GM23248 (cell line): ENCODE measurements at regions not wholly inside any gene's neighbourhood (a gene's known extent, or its start where the extent isn't known, plus 50 kb on each side); places are given as distances from the start of the nearest gene placed in this dataset.
"Not testable (repeated sequence)": the region's sequence is repeated elsewhere in the genome, so short reads cannot be mapped to it uniquely, and the experiment has no call there.

Experiments
- EZH2 ChIP-seq: fragments of 200-600 bp; sonication (generic); IDR thresholded peaks from 2 replicates; pipeline ENCODE4 v1.6.1; 2018; ENCODE audit warnings: antibody characterized with exemption, mild to moderate bottlenecking; ENCODE audit not compliant: insufficient read depth, poor library complexity, severe bottlenecking
- EZH2phosphoT487 ChIP-seq: fragments of 200-600 bp; sonication (generic); IDR thresholded peaks from 2 replicates; pipeline ENCODE4 v1.6.1; 2018; ENCODE audit warnings: antibody characterized with exemption, moderate library complexity, mild to moderate bottlenecking, low read depth; ENCODE audit not compliant: insufficient read depth

DNA sequence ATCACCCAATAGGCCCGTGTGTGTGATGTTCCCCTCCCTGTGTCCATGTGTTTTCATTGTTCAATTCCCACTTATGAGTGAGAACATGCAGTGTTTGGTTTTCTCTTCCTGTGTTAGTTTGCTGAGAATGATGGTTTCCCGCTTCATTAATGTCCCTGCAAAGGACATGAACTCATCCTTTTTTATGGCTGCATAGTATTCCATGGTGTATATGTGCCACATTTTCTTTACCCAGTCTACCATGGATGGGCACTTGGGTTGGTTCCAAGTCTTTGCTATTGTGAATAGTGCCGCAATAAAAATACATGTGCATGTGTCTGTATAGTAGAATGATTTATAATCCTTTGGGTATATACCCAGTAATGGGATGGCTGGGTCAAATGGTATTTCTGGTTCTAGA lies 568.1 kb downstream of the MATN1 start:
- TF ChIP-seq EZH2phosphoT487, EZH2: not testable (repeated sequence)
